ENCODE measurements at regions not wholly inside any gene's neighbourhood (a gene's known extent, or its start where the extent isn't known, plus 50 kb on each side); places are given as distances from the start of the nearest gene placed in this dataset.

- no peak for ATAC-seq
- no peak for DNase-seq
Measured at GRCh38 chr11:119520400-119520799, 97.4 kb upstream of the THY1 start.

- ATAC-seq = no peak
Measured at GRCh38 chr11:119519796-119520195, 96.8 kb upstream of the THY1 start.

GRCh38 chr11:119518746-119519730 lies 96.1 kb upstream of the THY1 start:
- no peak for ATAC-seq
- DNase-seq = peak; percentile 20

More at GRCh38 chr11:119519796-119520195, 96.8 kb upstream of the THY1 start:
- DNase-seq = no peak

GRCh38 chr11:119515771-119516400 lies 92.9 kb upstream of the THY1 start:
- ATAC-seq (no peak), DNase-seq (no peak)

GRCh38 chr11:119513806-119514170 lies 90.8 kb upstream of the THY1 start:
- ATAC-seq (no peak), DNase-seq (no peak)

GRCh38 chr11:119513131-119513805 lies 90.3 kb upstream of the THY1 start:
- no peak for DNase-seq
- ATAC-seq = no peak

- peak; percentile 19 for DNase-seq
- ATAC-seq = peak; percentile 45
Measured at GRCh38 chr11:119512369-119512768, 89.4 kb upstream of the THY1 start.

GRCh38 chr11:119511614-119512306 lies 88.8 kb upstream of the THY1 start:
- DNase-seq = no peak
- ATAC-seq = no peak

GRCh38 chr11:119509969-119510401 lies 87.0 kb upstream of the THY1 start:
- DNase-seq = peak; percentile 43
- peak; percentile 85 for ATAC-seq

GRCh38 chr11:119509282-119509841 lies 86.4 kb upstream of the THY1 start:
- ATAC-seq (peak; percentile 12), DNase-seq (peak; percentile 6)

GRCh38 chr11:119506436-119506835 lies 83.5 kb upstream of the THY1 start:
- DNase-seq (no peak), ATAC-seq (no peak)

- no peak for DNase-seq
- no peak for ATAC-seq
Measured at GRCh38 chr11:119505861-119506260, 82.9 kb upstream of the THY1 start.

- ATAC-seq = no peak
- no peak for DNase-seq
Measured at GRCh38 chr11:119505071-119505470, 82.1 kb upstream of the THY1 start.

GRCh38 chr11:119504371-119504770 lies 81.4 kb upstream of the THY1 start:
- no peak for ATAC-seq
- no peak for DNase-seq

- ATAC-seq (no peak), DNase-seq (no peak)
Measured at GRCh38 chr11:119501777-119502405, 78.9 kb upstream of the THY1 start.

- DNase-seq (no peak), ATAC-seq (no peak)
Measured at GRCh38 chr11:119497717-119498116, 74.7 kb upstream of the THY1 start.

GRCh38 chr11:119496997-119497396 lies 74.0 kb upstream of the THY1 start:
- DNase-seq (no peak), ATAC-seq (no peak)

GRCh38 chr11:119496469-119496868 lies 73.5 kb upstream of the THY1 start:
- ATAC-seq (no peak), DNase-seq (no peak)

- DNase-seq = peak; percentile 20
- ATAC-seq = no peak
Measured at GRCh38 chr11:119493712-119494111, 70.7 kb upstream of the THY1 start.

- ATAC-seq = no peak
Measured at GRCh38 chr11:119491753-119492510, 69.0 kb upstream of the THY1 start.

More at GRCh38 chr11:119491753-119492510, 69.0 kb upstream of the THY1 start:
- DNase-seq = no peak
